IMR-90 (cell line): ENCODE measurements at regions not wholly inside any gene's neighbourhood (a gene's known extent, or its start where the extent isn't known, plus 50 kb on each side); places are given as distances from the start of the nearest gene placed in this dataset.

Experiments used
- MXI1 ChIP-seq: IDR thresholded peaks from 2 replicates; pipeline ENCODE4 v1.6.1; 2012; ENCODE audit warnings: low read depth, mild to moderate bottlenecking, low read length, moderate library complexity, borderline replicate concordance
- POLR2A ChIP-seq: IDR thresholded peaks from 2 replicates; pipeline ENCODE4 v1.6.1; 2012; ENCODE audit warnings: mild to moderate bottlenecking, low read depth, low read length
- SMC3 ChIP-seq: fragments of 150-350 bp; IDR thresholded peaks from 2 replicates; pipeline ENCODE4 v1.6.1; 2016; ENCODE audit warnings: low read depth, mild to moderate bottlenecking, antibody characterized with exemption, low read length, moderate library complexity
- TF ChIP-seq, protein P1 (sequence below): conservative IDR thresholded peaks from 2 replicates; pipeline ENCODE4 v1.5.1; 2012; ENCODE audit warnings: mild to moderate bottlenecking, low read depth, low read length, improper control_type of control experiment

DNA sequence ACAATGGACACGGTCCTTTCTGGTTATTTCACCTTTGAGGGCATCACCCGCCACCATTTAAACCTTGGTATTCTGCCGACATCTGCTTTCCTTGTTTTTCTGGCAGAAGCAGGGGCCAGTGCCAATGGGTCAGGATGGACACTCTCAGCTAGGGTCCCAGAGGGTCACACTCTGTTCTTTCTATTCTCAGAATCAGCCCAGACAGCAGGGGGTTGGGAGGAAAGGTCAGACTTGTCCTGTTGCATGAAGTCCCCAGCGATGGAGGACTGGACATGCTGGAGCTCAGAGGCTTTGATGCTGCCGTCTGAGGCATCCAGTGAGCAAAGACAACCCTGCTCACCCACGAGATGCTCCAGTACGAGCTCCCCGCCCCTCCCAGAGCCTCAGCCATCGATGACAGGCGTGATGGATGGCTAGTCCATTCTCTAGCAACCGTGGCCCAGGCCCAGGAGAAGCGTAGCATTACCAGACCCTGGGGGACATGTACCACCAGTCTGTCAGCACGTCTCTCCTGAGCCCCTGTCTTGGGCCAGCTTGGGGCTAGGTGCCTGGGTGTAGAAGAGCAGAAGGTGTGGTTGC, 62.0 kb downstream of the FOXL1 start:
- TF ChIP-seq, protein P1, sequence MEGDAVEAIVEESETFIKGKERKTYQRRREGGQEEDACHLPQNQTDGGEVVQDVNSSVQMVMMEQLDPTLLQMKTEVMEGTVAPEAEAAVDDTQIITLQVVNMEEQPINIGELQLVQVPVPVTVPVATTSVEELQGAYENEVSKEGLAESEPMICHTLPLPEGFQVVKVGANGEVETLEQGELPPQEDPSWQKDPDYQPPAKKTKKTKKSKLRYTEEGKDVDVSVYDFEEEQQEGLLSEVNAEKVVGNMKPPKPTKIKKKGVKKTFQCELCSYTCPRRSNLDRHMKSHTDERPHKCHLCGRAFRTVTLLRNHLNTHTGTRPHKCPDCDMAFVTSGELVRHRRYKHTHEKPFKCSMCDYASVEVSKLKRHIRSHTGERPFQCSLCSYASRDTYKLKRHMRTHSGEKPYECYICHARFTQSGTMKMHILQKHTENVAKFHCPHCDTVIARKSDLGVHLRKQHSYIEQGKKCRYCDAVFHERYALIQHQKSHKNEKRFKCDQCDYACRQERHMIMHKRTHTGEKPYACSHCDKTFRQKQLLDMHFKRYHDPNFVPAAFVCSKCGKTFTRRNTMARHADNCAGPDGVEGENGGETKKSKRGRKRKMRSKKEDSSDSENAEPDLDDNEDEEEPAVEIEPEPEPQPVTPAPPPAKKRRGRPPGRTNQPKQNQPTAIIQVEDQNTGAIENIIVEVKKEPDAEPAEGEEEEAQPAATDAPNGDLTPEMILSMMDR, result no peak
- TF ChIP-seq POLR2A, result no peak
- TF ChIP-seq SMC3, result no peak
- TF ChIP-seq MXI1, result no peak
